Loucy (cell line): ENCODE measurements at regions not wholly inside any gene's neighbourhood (a gene's known extent, or its start where the extent isn't known, plus 50 kb on each side); places are given as distances from the start of the nearest gene placed in this dataset.

Experiments used
- H2AFZ ChIP-seq: fragments of 200-600 bp; sonication (generic); 2 replicates; pipeline ENCODE4 v1.6.0; 2016; ENCODE audit warnings: antibody characterized with exemption, mild to moderate bottlenecking, low read length, moderate library complexity
- H3F3A ChIP-seq: fragments of 200-600 bp; 2 replicates; pipeline ENCODE4 v1.6.0; 2016; ENCODE audit warnings: antibody characterized with exemption, low read depth, mild to moderate bottlenecking
- H3K27me3 ChIP-seq: fragments of 200-600 bp; sonication (generic); 2 replicates; pipeline ENCODE4 v1.6.1; 2014; ENCODE audit warnings: low read length, mild to moderate bottlenecking; ENCODE audit not compliant: insufficient read depth, poor library complexity, severe bottlenecking
- H3K36me3 ChIP-seq: fragments of 200-600 bp; sonication (generic); 2 replicates; pipeline ENCODE4 v1.6.1; 2016; ENCODE audit warnings: low read length; ENCODE audit not compliant: insufficient read depth
- H3K4me1 ChIP-seq: fragments of 200-600 bp; sonication (generic); 2 replicates; pipeline ENCODE4 v1.5.1; 2014; ENCODE audit warnings: low read length, mild to moderate bottlenecking; ENCODE audit not compliant: insufficient read depth, poor library complexity, severe bottlenecking
- H3K4me2 ChIP-seq: fragments of 200-600 bp; sonication (generic); 2 replicates; pipeline ENCODE4 v1.6.0; 2014; ENCODE audit warnings: antibody characterized with exemption, low read length, low read depth, mild to moderate bottlenecking; ENCODE audit not compliant: poor library complexity, severe bottlenecking
- H3K4me3 ChIP-seq: fragments of 200-600 bp; sonication (generic); 2 replicates; pipeline ENCODE4 v1.5.1; 2014; ENCODE audit warnings: low read length, mild to moderate bottlenecking, mixed read lengths; ENCODE audit not compliant: poor library complexity, severe bottlenecking
- H3K79me2 ChIP-seq: fragments of 200-600 bp; sonication (generic); 2 replicates; pipeline ENCODE4 v1.6.1; 2014; ENCODE audit warnings: low read length; ENCODE audit not compliant: insufficient read depth
- H3K9ac ChIP-seq: fragments of 200-600 bp; sonication (generic); 2 replicates; pipeline ENCODE4 v1.6.0; 2014; ENCODE audit warnings: mild to moderate bottlenecking, low read depth, low read length, moderate library complexity; ENCODE audit not compliant: poor library complexity, severe bottlenecking
- H3K9me2 ChIP-seq: fragments of 200-600 bp; sonication (generic); replicated peaks from 2 replicates; pipeline ENCODE4 v1.6.1; 2016; ENCODE audit warnings: low read depth, low read length, mixed read lengths
- H3K9me3 ChIP-seq: fragments of 200-600 bp; sonication (generic); 2 replicates; pipeline ENCODE4 v1.6.1; 2014; ENCODE audit warnings: mild to moderate bottlenecking, antibody characterized with exemption, low read length, low read depth; ENCODE audit not compliant: insufficient read depth
- H4K20me1 ChIP-seq: fragments of 200-600 bp; sonication (generic); 2 replicates; pipeline ENCODE4 v1.6.0; 2014; ENCODE audit warnings: antibody characterized with exemption, low read length, mild to moderate bottlenecking; ENCODE audit not compliant: insufficient read depth, poor library complexity, severe bottlenecking
- CTCF ChIP-seq: fragments of 200-600 bp; sonication (generic); conservative IDR thresholded peaks from 2 replicates; pipeline ENCODE4 v1.5.1; 2014; ENCODE audit warnings: mild to moderate bottlenecking, antibody characterized with exemption, low read length
- EZH2phosphoT487 ChIP-seq: fragments of 200-600 bp; IDR thresholded peaks from 2 replicates; pipeline ENCODE4 v1.6.1; 2018; ENCODE audit warnings: antibody characterized with exemption, mild to moderate bottlenecking, moderate library complexity, borderline replicate concordance

DNA sequence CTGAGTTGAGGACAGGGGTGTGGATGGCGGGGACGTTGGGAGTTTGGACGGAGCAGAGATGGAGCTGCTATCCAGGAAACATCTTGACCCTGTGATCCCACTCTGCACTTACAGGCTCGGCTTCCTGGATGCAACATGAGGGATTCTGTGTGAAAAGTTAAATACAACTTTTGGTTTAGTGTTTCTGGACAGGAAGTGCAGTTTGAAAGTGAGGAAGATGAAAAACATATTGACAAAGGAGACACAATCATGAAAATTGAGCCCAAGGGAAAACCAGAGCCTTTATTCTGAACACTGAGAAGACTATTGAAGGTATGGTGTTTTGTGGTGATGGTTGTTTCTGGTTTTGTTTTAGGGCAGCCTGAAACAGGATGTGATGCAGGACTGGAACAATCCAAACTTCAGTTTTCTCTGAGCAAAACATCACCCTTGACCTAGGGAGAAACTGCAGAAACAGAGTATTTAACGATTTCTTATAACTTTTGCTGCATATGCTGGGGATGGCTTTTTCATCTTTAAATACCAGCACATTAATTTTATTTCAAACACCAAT, 76.5 kb upstream of the RFX8 start:
- H2AFZ ChIP-seq = peak overlapping the region; percentile 89
- TF ChIP-seq EZH2phosphoT487 = no peak
- TF ChIP-seq CTCF = no peak

DNA sequence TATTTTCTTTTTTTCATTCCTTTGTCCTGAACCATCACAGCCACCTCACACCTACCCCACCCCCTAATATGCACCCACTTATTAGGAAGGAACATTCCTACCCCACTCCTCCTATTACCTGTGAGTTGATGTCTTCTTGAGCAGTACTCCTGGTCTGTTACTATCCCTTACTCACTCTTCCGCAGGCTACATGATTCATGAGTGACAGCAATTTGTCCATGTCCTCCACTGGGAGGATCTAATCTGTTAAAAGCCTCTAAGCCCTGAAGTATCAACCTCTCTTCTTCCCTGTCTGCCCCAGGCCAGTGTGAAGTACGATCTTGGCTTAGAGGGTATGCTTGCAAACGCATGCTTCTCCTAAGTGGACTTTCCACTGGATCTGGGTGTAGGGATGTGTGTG, 75.6 kb upstream of the RFX8 start:
- Histone ChIP-seq H3K4me2 (no peak overlapping the region), H3K79me2 (no peaks in the 10 kb centered on the region), H2AFZ (no peak overlapping the region), H3K9me2 (no peaks in the 10 kb centered on the region), H3K4me3 (no peak overlapping the region), H3K9me3 (no peaks in the 10 kb centered on the region), H3F3A (no peaks in the 10 kb centered on the region), H3K27me3 (no peaks in the 10 kb centered on the region), H3K36me3 (no peaks in the 10 kb centered on the region), H4K20me1 (no peaks in the 10 kb centered on the region), H3K9ac (no peak overlapping the region), H3K4me1 (peaks cover 12% of the 10 kb centered on the region)
- TF ChIP-seq CTCF = no peak

More for the DNA sequence above, 76.5 kb upstream of the RFX8 start:
- no peaks in the 10 kb centered on the region for H3K27me3 ChIP-seq
- H3K4me3 ChIP-seq = no peak overlapping the region
- no peaks in the 10 kb centered on the region for H3K79me2 ChIP-seq
- no peaks in the 10 kb centered on the region for H3F3A ChIP-seq
- no peak overlapping the region for H3K9ac ChIP-seq
- no peaks in the 10 kb centered on the region for H3K9me2 ChIP-seq
- no peaks in the 10 kb centered on the region for H3K36me3 ChIP-seq
- peak overlapping the region; percentile 18 for H3K4me2 ChIP-seq
- no peaks in the 10 kb centered on the region for H3K9me3 ChIP-seq
- peaks cover 12% of the 10 kb centered on the region for H3K4me1 ChIP-seq
- H4K20me1 ChIP-seq = no peaks in the 10 kb centered on the region

DNA sequence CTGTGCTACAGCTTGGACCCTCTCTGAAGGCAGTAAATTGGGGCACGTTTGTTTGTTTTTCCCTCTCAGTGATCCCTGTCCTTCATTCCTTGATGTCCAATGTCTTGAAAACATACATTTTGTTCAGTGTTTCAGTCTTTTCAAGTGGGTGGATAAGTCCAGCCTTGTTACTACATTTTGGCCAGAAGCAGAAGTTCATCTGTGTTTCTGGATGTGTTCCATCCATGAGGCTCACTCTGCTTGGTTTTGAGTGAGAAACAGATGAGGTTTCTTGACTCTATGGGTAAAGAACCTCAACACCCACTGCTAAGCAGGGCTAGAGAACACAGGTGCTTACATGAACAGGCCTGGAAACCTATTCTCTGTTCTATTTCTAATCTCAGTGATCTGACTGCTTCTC, 74.5 kb upstream of the RFX8 start:
- no peaks in the 10 kb centered on the region for H3K36me3 ChIP-seq
- no peaks in the 10 kb centered on the region for H3F3A ChIP-seq
- TF ChIP-seq EZH2phosphoT487 (no peak), CTCF (no peak)
- H3K4me1 ChIP-seq = peaks cover 12% of the 10 kb centered on the region
- no peak overlapping the region for H2AFZ ChIP-seq
- H3K9me3 ChIP-seq = no peaks in the 10 kb centered on the region
- H3K4me2 ChIP-seq = no peak overlapping the region
- no peaks in the 10 kb centered on the region for H3K79me2 ChIP-seq
- H4K20me1 ChIP-seq = no peaks in the 10 kb centered on the region
- H3K27me3 ChIP-seq = no peaks in the 10 kb centered on the region
- H3K4me3 ChIP-seq = no peak overlapping the region
- H3K9ac ChIP-seq = no peak overlapping the region
- no peaks in the 10 kb centered on the region for H3K9me2 ChIP-seq
